ENCODE measurements at regions not wholly inside any gene's neighbourhood (a gene's known extent, or its start where the extent isn't known, plus 50 kb on each side); places are given as distances from the start of the nearest gene placed in this dataset.

DNA sequence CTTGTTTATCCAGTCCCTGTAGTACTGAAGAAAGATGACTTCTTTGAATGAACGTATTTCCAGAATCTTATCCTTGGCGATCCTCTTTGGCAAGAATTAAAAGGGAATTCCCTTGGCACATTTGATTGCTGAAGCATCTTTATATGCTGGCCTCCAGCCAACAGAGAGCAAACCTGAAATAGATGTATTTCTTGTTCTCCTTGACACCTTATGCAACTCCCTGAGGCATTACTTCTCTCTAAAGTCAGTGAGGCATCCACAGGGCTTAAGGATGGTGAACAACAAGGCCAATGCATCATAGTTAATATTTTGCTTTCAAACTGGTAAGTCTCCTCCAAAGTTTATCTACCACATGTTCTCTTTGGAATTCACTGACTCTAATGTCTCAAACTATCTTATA, 450.9 kb upstream of the THRB start:
- DNase-seq = no peak

DNA sequence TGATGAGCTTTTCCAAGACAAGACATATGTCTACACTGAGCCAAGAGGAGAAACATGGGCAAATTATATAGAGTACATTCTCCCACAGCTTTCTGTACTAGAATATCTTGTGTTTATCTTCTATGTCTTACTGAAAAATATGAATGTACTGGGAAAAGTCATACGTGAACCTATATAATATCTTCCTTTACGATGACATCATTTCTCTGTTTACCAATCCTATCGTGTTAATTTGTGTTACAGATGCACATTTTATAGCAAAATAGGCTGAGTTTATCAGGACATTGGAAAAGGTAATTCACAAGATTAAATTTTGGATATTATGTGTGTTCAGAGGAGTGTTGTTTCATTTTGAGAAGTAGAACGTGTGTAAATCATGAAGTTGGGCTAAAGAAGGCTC, 452.5 kb upstream of the THRB start:
- no peak for DNase-seq

DNA sequence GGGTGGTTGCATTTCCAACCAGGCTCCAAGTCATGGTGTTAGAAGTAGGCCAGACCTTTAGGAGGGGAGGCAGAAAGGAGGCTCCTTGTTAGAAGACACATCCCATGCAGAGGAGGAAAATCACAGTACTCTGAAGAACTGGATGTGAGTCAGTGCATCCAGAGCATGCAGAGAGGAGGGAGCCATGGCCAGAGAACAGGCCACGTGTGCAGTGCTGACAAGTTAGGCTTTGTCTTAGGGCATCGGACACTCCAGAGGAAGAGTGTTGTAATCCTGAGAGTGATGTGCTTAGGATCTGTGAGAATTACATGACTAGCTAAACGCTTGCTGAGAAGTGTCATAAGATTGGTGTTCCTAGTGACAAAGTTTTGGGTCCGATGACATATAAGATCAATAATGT, 456.5 kb upstream of the THRB start:
- DNase-seq = no peak

DNA sequence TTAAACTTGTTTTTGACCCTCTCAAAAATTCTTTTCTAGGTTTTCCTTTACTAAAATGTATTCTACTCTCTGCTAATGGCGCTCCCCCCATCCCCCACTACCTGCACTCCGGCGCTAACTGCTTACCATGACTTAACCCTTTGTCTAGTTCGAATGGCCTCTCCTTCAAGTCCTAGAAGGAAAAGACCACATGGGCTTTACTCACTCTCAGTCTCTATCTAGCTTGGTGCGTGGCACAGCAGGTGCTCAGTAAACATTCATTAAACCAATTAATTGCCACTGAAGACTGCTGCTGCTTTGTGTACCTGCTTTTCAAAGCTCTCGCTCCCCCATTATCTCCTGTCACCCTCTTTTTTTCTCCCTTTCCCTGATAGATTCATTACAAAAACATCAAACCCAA, 457.7 kb upstream of the THRB start:
- peak; percentile 63 for DNase-seq

DNA sequence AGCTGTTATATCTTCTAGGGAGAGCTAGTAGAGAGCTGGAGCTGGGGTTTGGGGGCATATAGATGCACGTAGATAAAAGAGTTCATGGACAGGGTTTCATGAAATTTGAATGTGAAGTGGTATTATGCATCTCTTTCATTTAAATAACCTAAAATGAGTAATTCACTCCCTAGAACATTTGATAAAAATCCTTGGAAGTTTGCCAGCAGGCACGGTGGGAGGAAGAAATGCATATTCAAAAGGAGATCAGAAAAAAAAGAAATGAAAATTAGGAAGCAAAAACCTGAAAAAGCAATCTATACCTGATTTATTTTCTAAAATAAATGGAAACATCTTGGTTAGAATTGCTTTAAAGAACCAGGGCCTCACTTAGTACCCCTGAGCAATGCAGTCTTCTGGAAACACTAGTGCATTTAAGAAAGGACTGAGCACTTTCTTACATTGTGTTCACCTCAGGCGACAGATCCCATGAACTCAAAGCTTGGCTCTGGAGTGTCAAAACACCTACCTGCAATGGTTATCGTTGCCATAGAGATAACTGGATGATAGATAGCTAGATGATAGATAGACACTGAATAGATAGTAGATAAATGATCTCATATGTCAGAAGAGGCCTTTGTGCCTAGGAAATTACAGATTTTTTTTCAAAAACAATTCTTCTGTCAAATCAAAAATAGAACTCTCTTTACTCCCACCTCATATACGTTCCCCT, 458.6 kb upstream of the THRB start:
- no peak for DNase-seq

DNA sequence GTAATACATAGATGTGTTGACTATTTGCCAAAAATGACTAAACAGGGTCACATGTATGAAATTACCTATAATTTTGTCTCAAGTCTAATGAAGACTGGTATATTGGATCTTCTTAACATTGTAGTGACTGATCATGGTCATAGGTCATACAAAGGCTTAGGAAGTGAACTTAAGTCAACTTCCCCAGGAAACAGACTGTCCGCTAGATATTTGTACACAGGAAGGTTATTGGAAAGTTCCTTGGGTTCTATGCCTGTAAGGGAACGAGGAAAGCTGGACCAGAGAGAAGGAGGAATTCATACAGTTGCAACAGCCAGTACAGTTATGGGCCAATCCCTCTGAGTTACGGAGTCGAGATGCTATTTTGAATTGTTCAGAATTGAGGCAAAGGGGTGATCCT, 462.0 kb upstream of the THRB start:
- no peak for DNase-seq

DNA sequence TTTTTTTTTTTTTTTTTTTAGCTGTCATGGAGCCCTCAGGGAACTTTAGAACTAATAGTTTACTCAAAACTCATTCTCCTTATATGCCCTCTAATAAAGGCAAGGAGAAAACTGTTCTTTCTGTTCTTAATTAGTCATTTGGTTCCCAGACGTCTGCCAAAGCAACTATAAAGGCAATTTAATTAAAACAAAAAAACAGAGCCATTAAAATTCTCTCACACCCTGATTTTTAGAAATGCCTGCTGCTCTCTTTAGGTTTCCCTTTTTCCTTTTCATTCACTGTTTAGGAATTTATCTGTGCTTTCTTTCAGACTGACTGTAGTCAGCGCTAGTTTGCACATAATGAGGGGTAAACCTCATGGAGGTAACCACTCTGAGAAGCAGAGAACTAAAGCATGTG, 463.6 kb upstream of the THRB start:
- no peak for DNase-seq

DNA sequence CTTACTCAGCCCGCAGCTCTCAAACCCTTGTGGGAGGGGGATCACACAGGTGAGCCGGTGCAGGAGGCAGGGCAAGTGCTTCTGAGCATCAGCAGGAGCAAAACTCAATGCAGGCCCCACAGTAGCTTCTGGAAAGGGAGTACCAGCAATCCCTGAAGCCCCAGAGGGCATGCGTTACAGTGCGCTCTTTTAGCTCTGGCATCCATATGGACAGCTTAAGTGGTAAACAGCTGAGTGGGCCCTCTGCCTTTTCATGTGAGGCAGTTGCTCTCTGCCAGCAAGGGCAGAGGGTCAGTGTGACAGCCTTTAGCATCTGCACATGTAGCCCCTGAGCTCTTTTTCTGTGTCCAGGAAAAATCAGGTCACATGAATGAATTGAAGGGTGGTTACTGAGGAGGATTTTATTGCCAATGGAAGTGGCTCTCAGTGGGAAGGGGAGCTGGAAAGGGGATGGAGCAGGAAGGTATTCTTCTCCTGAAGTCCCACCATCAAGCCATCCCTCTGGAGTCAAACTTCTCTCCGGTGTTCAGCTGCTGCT, 464.3 kb upstream of the THRB start:
- DNase-seq = no peak

DNA sequence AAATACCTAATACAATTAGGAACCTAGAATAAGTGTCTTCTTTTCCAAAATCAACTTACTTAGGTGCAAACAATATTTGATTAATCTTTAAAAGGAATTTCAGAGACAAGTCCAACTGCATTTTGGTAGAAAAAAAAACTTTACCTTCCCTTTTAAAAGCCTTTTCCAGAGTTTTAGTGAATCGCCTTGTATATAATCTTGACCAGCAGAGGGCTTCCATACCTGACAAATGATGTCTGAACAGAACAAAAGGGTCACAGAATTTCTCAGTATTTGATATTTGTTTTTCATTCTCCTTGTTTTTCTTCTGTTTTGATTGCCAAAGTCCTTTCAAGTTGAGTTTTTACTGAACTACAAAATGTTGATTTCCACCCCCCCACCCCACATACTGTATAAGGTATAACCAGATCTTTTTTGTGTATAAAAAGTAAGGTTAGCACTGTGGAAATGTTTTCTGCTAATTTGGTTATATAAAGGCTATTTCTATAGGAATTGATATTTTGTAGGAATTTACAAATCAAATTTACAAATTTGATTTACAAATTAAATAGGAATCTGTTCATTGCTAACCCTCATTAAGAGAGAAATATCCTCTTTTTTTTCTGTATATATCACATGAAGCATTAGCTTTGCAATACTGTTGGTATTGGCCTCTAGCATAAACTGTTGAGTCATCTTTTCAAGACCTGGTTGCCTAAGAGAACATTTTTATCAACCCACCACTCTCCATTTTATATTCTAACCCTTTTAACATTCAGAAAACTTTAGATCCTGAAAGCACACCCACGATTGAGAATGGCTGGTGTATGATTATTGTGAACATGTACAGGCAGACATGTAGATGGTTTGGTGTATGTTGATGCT, 464.1 kb upstream of the RARB start:
- peak; percentile 27 for DNase-seq

DNA sequence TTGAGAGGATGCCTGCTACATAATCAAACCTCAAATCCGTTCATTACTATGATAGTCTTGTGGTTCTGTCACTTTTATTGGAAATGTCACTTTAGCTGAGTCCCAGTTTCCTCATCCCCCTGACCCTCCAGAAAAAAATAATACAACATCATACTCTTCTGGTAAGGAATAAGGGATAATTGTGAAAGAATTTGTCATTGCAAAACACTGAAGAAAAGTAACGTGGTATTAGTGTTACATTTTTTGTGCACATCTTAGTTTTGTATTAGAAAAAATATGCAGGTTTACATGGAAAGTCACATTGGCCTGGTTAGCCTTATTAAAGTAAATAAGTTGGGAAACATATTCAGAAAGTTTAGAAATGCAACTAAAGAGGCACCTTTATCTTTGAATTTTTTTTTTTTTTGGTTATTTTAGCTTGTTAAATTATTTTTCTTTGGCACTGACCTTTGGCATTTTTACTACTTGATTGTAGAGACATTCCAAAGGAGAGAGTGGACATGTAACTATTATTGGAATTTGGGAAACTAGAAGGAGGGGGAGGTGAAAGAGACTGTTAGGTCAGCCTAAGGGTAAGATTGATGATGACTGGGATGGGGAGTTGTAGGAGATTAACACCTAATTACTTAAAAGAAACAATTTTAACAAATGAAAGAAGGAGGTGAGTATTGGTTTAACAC, 462.2 kb upstream of the RARB start:
- no peak for DNase-seq

DNA sequence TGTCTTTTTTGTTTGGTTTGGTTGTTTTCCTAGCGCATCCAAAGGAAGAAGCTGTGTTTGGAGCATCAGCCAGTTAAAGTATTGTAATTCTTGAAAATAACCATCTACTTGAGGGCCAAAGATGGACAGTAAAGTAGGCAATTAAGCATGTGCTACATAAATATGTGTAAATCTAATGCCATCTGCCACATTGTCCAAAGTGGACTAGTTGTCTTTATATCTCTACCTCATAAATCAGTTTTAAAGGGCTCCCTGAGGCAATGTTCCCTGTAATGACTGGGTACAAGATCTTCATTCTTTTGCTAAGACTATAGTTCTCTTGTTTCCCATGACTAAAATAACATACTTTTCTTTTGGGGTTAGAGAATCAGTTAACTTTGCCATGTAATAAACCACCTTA, 460.0 kb upstream of the RARB start:
- DNase-seq = no peak

DNA sequence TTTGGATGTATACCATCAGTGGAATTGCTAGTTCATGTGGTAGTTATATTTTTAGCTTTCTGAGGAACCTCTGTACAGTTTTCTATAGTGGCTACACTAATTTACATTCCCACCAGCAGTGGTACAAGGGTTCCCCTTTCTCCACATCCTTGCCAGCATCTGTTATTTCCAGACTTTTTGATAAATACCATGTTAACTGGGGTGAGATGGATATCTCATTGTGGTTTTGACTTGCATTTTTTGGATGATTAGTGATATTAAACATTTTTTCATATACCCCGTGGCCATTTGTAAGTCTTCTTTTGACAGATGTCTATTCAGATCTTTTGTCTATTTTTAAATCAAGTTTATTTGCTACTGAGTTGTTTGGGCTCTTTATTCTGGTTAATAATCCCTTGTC, 455.6 kb upstream of the RARB start:
- no peak for DNase-seq

DNA sequence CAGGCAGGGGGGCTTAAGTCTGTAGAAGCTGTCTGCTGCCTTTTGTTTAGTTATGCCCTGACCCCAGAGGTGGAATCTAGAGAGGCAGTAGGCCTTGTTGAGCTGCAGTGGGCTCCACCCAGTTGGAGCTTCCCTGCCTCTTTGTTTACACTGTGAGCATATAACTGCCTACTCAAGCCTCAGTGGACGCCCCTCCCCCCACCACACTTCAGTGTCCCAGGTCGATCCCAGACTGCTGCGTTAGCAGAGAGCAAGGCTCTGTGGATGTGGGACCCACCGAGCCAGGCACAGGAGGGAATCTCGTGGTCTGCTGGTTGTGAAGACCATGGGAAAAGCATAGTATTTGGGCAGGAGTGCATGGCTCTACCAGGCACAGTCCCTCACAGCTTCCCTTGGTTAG, 446.8 kb upstream of the RARB start:
- no peak for DNase-seq

DNA sequence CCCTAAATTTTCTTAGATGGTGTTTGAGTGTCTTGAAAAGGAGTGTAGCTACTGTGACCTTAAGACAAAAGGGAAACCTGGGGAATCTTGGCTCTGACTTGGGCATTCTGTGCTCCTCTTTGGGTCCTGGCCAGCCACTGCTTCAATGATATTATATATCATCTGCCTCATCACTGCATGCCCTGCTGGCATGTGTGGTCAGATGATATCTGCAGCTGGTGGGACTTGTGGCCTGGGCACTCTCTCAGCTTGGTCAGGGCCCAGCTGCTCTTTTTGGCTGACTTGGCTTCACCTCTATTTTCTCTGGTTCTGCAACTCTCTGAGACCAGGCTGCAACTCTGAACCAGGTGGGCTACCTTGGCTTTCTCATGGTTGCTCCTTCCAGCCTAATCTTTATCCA, 446.1 kb upstream of the RARB start:
- DNase-seq = no peak

DNA sequence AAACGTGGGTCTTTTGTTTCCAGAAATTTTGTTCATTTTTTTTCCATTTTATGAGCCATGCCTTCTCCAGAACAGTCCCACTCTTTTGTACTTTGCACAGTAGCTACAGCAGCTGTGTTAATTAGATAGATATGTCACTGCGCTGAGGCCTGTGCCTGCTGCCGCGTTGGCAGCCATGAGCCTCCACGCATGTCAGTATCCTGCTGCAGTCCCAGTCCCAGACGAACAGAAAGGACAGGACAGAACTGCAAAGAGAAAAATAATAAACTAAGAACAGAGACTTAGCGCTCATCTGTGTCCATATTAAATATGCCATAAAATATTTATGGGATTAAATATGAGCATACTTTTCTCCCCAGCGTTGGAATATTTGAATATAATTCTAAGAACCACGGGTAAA, 442.4 kb upstream of the RARB start:
- no peak for DNase-seq

DNA sequence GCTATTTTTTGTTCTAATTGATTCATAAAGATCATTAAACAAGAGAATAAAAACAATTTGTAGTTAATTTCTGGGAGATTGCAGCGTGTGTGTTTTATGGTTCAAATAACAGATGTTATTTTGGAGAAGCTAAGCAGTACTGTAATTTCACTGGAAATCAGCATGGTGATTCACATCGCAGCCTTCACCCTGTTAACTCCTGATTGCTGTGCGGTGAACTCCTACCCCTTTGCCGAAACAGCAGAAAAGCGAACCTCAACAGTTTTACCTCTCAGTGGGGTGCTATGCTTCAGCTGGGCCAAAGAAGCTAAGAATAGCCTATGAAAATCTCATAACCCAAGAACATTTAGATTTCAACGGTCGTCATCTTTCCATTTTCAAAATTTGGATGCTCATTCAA, 441.5 kb upstream of the RARB start:
- no peak for DNase-seq

DNA sequence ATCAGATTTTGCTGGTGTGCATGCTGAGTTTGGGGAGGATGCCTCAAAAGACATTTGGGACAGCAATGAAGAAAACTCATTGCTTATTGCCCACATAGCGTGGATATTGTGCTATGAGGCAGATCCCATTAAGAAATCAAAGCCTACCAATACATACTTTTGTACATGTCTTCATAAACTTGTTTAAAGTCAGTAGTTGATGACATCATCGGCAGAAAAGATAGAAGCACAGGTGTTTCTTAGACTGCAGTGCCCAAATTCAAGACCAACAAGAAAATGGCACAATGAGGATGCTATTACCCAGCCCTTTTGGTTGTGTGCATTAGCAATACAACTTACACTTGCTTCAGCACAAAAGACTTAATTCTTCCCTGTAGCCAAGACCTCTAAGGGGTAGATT, 428.7 kb upstream of the RARB start:
- no peak for DNase-seq

DNA sequence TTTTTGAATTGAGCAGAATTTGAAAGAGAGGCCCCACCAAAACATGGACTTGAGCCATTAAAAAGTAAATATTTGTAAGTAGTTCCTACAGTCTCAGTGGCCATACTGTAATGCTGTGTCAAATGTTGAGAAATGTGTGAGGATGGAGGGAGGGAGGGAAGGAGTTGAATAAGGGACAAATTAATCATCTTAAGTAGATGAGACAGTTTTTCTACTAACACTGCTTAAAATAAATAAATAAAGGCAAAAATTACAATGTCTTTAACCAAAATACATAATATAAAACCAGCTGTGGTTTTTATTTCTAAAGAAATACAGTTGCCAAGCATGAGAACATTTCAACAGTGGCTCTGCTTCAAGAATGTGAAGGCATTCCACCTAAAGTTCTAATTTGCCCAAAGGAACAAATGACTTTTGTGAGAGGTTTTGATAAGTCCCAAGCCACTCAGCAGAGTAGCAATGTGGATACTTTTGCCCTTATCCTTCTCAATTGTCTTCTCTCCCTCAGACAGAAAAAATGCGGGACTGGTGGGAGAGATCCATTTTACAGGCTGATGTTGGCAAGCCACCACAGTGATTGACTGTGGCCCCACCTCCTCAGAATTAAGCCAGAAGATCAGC, 427.0 kb upstream of the RARB start:
- DNase-seq = no peak

DNA sequence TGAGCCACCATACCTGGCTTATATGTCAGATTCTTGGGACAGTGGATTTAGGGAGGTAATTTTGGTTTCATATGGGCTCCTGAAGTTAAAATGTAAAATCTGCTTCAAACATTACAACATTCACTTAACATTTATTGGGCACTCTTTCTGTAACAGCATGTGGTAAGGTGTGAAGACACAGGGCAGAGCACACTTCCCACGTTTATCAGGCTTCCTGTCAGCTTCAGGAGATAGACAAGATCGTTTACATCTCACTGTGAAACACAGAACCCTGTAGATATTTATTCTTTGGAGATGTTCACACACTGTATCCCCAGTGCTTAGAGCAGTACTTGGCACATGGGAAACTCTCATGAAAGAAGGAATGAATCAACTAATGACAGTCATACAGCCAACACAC, 426.0 kb upstream of the RARB start:
- no peak for DNase-seq

DNA sequence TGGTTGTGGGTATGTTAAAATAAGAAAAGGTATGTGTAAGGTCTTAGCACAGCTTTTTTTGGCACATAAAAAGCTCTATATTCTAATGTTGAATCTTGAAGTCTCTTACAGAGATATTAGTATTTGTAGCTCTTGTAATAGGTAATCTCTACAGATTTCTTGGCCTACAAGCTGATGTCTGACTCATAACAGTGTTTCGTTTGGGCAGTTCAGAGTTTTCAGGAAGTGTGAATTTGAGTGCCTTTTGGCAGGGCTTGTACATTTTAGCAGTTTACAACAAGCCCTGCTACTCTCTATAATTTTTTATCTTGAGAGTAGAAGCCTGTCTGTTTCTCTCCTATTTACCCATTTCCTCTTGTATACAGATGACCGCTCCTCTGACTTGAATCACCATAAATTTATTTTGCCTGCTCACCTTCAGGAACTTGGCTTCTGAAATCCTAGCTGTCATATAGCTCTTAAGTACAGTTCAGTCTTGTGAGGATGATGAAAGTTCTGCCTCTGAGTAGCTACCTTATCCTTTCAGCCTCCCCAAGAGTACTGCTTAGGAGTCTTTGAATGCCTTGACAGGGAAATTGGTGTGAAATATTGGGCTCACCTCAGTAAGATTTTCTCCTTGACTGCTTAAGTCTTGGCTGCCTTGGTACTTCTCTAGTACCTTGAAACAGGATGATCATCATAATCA, 419.9 kb upstream of the RARB start:
- no peak for DNase-seq

DNA sequence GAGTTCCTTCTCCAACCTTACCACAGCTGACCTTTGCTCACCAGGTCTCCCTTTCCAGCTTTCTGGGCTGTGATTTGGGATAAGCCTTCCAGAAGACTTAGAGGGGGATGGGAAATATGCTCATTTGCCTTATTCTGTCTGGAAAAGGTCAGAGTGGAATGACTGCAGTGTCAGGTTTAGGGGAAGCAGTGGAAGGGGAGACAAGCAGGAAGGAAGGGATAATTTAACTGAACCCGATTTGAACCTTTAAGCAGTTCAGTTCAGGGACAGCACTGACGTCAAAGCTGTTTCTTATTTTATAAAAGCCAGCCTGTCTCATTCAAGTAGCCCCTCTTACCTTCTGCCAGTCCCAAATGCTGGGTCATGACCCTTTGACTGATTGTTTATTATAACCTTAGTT, 418.4 kb upstream of the RARB start:
- no peak for DNase-seq

DNA sequence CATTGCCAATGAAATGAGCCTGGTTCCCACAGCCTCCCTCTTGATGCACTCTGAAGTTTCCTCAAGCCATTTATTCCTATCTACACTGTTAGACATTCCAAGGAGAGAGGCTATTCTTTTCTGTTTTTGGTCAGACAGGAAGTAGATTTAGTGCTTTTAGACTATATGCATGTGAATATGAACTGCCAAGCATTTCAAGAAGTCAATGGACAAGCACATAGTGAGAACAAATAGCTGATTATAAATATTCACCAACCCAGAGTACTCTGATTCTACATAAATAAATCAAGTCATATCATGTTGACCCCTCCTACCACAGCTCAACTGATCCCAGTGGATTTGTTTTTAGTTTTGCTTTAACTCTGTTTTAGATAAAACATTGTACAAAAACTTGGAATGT, 412.5 kb upstream of the RARB start:
- no peak for DNase-seq

DNA sequence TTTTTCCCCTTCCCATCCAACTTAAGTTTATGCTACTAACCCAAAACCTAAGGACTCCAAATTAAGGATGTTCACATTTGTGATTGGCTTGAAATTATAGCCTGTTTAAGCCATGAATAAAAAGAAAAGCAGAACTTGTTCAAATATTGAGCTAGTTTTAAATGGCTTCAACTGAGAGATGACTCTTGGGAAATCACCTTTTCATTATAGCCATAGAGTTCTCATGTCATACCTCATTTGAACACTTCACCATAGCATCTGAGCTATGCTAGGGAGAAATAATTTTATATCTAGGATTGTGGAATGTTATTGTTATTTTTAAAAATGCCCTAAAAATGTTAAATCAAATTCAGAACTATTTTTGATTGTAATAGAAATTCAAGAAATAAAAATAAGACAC, 409.2 kb upstream of the RARB start:
- no peak for DNase-seq

Data from NCI-H1105 treated with DMSO at 0.1 percent for 48 hours (cell line).